Neural cell (in vitro differentiated cells): ENCODE measurements at regions not wholly inside any gene's neighbourhood (a gene's known extent, or its start where the extent isn't known, plus 50 kb on each side); places are given as distances from the start of the nearest gene placed in this dataset.

Experiments used
- CTCF ChIP-seq: fragments of 450-650 bp; IDR thresholded peaks from 2 replicates; pipeline ENCODE4 v1.5.1; 2014; ENCODE audit warnings: antibody characterized with exemption, mild to moderate bottlenecking, moderate library complexity; ENCODE audit not compliant: poor library complexity, severe bottlenecking
- EZH2 ChIP-seq: fragments of 200-600, 300-800 bp; shearing (Covaris generic), sonication (generic); IDR thresholded peaks from 2 replicates; pipeline ENCODE4 v1.6.1; 2014; ENCODE audit warnings: antibody characterized with exemption, low read length, borderline replicate concordance, mild to moderate bottlenecking; ENCODE audit not compliant: insufficient read depth, poor library complexity, severe bottlenecking
- POLR2AphosphoS5 ChIP-seq: IDR thresholded peaks from 2 replicates; pipeline ENCODE4 v1.6.1; 2012

GRCh38 chr6:145561095-145562072 is 173.9 kb downstream of the EPM2A start:
- TF ChIP-seq POLR2AphosphoS5 (no peak), EZH2 (no peak), CTCF (no peak)
